Fibroblast of mammary gland (primary cell): ENCODE measurements at regions not wholly inside any gene's neighbourhood (a gene's known extent, or its start where the extent isn't known, plus 50 kb on each side); places are given as distances from the start of the nearest gene placed in this dataset.

Source experiments
- DNase-seq: peaks from one replicate; pipeline ENCODE4 v3.0.0-alpha.2; 2010; ENCODE audit warnings: low read depth
- H3K4me3 ChIP-seq: 2 replicates; pipeline ENCODE4 v1.5.1; 2011; ENCODE audit warnings: low read depth, mild to moderate bottlenecking, low read length, moderate library complexity; ENCODE audit not compliant: control insufficient read depth
- TF ChIP-seq, protein P1 (sequence below): conservative IDR thresholded peaks from 2 replicates; pipeline ENCODE4 v1.5.1; 2011; ENCODE audit warnings: low read depth, low read length, inconsistent platforms; ENCODE audit not compliant: control insufficient read depth, insufficient read depth

DNA sequence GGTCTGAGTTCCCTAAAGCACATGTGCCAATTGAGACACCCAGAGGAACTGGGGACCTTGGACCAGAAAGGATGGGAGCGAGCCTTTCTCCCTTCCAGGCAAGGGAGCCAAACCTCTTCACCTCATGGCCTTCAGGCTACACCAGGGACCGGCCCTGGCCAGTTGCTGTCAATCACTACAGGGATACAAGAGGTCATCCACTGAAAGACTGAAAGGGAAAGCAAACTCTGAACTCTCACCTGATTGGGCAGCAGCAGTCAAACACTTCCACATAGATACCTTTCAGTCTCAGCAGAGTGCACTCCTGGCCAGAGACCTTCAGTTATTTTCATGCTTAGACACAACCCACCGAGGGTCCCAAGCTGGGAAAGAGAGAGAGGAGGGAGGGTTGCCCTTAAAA lies 1956.0 kb upstream of the LRRTM1 start:
- TF ChIP-seq, protein P1, sequence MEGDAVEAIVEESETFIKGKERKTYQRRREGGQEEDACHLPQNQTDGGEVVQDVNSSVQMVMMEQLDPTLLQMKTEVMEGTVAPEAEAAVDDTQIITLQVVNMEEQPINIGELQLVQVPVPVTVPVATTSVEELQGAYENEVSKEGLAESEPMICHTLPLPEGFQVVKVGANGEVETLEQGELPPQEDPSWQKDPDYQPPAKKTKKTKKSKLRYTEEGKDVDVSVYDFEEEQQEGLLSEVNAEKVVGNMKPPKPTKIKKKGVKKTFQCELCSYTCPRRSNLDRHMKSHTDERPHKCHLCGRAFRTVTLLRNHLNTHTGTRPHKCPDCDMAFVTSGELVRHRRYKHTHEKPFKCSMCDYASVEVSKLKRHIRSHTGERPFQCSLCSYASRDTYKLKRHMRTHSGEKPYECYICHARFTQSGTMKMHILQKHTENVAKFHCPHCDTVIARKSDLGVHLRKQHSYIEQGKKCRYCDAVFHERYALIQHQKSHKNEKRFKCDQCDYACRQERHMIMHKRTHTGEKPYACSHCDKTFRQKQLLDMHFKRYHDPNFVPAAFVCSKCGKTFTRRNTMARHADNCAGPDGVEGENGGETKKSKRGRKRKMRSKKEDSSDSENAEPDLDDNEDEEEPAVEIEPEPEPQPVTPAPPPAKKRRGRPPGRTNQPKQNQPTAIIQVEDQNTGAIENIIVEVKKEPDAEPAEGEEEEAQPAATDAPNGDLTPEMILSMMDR = no peak
- H3K4me3 ChIP-seq = no peak overlapping the region
- DNase-seq = no peak

DNA sequence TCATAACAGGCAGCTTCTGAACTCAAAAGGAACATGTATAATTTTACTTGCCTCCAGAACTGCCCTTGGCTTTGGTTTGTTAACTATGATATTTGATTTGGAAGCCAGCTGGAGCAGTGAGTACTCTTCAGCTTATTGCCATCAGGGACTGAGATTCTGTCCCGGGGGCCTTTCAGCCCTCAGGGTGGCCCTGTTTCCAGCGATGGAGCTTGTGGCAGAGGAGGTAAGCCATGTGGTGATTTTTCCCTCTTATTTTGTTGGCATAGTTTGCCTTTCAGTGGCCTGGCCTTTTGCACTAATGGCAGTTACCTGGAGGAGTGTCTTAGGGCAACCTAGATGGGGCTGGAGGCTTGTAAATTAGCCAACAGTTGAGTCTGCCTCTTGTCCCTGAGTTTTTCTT lies 1955.0 kb upstream of the LRRTM1 start:
- no peak for DNase-seq
- TF ChIP-seq, protein P1 = no peak
- H3K4me3 ChIP-seq = no peak overlapping the region

DNA sequence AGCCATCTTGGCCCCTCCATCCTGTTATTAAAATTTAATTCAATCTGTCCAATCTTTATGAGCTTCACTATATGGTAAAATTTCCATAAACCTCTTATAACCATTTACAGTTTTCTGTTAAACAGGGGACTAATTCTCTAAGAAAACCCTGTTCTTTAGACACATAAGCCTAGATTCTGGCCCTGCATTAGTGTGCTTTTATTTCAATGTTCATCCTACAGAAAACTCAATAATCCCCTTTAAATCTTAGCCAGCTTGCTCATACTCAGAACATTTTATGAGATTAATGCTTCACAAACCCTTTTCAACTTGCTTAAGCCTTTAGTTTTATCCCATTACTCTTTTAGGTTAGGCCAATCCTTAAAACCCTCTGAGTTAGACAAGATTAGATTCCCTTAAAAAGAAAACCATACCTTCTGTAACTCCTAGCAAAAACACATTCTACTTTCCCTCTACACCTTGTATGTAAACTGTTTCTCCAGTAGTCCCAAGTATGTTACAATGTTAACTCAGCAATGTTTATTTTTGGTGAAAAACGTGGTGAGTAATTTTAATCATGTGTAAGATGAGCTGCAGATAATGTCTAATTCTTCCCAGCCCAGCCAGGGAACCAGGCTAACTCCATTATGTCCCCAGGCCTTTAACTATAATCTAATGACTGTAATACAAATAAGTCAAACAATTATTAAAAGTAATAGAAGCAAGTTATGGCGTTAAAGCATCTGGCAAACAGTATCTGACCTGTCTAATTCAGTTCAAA lies 1953.4 kb upstream of the LRRTM1 start:
- DNase-seq = no peak
- TF ChIP-seq, protein P1 = no peak
- no peak overlapping the region for H3K4me3 ChIP-seq

DNA sequence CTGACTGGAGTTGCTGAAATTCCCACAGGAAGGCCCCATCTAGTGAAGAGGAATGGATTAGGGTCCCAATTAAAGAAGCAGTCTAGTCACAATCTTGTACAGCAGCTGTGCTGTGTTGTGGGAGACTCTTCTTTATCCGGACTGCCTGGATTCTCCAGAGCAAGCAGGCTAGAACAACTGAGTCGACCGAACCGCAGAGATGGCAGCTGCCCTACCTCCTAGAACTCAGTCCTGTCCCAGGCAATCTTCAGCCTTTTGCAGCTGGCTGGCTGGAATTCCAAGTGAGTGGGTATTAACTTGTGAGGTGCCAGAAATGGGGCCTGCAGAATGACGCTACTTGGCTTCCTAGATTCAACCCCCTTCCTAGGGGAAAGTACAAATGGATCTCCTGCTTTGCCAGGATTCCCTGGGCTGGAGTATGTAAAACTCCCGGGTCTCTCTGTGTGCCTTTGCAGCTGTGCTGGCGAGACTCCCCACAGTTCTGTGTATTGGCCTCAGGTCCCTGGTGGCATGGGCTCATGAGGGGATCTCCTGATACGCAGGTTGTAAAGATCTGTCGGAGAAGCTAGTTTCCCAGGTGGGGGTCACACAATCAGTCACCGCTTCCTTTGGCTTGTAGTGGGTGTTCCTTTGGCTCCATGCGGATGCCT lies 1952.6 kb upstream of the LRRTM1 start:
- no peak overlapping the region for H3K4me3 ChIP-seq
- TF ChIP-seq, protein P1 = no peak
- no peak for DNase-seq

DNA sequence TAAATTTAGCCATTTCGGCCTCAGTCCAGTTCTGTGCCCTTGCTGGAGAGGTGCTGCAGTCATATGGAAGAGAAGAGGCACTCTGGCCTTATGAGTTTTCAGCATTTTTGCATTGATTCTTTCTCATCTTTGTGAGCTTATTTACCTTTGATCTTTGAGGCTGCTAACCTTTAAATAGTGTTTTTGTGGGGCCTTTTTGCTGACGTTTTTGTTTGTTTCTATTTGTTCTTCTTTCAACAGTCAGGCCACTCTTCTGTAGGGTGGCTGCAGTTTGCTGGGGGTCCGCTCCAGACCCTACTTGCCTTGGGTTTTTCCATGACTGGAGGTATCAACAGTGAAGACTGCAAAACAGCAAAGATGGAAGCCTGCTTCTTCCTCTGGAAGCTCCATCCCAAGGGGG lies 1951.7 kb upstream of the LRRTM1 start:
- TF ChIP-seq, protein P1 = no peak
- no peak for DNase-seq
- H3K4me3 ChIP-seq = no peak overlapping the region

DNA sequence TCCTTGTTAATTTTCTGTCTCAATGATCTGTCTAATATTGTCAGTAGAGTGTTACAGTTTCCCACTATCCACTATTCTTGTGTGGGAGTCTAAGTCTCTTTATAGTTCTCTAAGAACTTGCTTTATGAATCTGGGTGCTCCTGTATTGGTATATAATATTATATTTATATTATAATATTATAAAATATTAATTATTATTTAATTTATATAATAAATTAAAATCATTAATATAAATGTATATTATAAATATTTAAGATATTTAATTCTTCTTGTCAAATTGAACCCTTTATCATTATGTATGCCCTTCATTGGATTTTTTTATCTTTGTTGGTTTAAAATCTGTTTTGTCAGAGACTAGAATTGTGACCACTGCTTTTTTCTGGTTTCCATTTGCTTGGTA lies 1950.2 kb upstream of the LRRTM1 start:
- no peak overlapping the region for H3K4me3 ChIP-seq
- DNase-seq = no peak
- TF ChIP-seq, protein P1 = no peak
